Nucleus accumbens (tissue), 56 donors: ENCODE measurements at regions not wholly inside any gene's neighbourhood (a gene's known extent, or its start where the extent isn't known, plus 50 kb on each side); places are given as distances from the start of the nearest gene placed in this dataset.
A peak's percentile ranks its signal among the peaks of the same experiment; 100 is the strongest.
"Not testable (repeated sequence)": the region's sequence is repeated elsewhere in the genome, so short reads cannot be mapped to it uniquely, and the experiment has no call there.

Experiments
- DNase-seq, 56 donors: peaks; one replicate each; lab custom pipeline; 2025; lab: John Stamatoyannopoulos, UW

DNA sequence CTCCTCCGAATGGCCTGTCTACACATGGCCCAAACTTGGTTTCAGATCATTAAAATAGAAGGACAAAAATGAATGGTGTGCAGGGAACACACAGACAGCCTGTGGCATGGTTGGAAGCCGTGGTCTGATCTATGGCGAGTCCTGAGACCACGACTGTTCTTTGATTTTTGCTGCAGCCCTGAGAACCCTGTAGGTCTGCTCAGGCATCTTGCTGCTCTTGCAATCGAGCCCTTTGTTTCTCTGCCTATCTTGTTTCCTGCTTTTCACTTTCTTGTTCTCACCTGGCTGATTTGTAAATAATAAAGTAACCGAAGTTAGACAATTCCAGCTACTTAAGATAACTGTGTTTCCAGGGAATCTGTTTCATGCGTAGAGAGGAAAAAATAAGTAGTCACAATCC lies 54.1 kb upstream of the NBPF9 start:
- DNase-seq: not testable (repeated sequence)

DNA sequence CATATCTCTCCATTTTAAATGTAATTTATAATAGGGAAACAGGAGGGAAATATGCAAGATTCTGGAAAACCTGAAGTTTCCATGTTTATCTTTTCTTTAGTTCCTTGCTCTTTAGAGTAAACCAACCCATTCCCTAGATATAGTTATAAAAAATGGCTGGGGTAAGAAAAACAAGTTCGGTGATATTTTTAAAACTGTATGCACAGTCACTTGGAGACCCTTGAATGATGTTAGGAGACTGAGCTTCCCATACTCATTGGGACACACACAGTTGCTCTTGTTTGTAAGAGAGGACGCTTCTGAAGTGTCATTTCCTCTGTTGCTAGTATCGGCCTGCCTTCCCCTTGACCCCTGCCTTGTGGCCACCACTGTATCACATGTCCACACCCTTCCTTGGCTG lies 55.0 kb upstream of the NBPF9 start:
- not testable (repeated sequence) for DNase-seq

DNA sequence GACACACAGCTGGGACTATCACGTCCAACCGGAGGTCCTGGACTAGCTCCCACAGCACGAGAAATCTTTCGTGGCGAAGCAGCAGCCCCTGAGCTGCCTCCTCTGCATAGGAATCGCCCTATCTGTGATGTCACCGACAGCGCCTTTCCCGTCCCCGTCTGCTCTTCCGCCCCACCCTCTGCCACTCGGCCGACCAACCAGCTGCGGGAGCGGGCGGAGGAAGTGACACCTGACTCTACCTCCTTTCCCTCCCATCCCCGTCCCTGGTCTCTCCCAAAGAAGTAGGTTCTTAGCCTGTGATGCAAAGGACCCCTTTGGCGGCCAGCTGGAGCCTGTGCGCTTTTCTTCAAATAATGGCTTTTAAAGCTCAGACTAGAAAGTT lies 59.7 kb upstream of the NBPF9 start:
- DNase-seq: not testable (repeated sequence)

DNA sequence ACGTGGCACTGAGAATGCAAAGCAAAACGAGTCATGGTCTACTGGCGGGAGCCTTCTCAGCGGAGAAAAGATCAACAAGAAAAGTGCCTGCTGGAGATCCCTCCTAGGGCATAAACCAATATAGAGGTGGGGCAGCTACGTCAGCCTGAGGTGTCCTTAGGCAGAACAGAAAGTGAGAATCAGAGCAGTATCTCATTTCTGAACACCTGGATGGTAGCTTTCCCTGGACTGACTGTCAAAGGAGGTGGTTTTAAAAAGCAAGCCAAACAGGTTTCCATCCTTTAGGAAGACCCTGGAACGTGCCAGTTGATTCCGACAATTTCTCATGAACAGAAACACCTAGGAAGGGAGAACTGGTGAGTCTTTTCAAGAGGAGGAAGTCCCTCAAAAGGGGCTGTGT lies 71.4 kb upstream of the NBPF9 start:
- DNase-seq: not testable (repeated sequence)

DNA sequence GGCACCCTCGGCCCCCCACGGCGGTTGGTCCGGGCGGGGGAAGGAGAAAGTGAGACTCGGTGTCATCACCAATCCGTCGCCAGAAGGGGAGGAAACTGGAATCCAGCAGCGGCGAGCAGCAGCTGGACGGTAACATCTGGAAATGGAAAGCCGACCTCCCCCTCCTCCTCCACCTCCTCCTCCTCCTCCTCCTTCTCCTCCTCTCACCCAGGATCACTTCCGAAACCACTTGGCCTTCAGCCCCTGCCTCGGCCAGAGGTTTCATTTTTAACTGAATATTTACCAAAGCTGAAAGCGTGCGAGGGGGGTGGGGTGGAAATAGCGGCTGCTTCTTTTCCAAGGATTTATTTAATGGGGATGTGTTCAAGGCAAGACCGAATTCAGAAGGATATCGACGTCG lies 72.5 kb upstream of the NBPF9 start:
- DNase-seq: not testable (repeated sequence)

DNA sequence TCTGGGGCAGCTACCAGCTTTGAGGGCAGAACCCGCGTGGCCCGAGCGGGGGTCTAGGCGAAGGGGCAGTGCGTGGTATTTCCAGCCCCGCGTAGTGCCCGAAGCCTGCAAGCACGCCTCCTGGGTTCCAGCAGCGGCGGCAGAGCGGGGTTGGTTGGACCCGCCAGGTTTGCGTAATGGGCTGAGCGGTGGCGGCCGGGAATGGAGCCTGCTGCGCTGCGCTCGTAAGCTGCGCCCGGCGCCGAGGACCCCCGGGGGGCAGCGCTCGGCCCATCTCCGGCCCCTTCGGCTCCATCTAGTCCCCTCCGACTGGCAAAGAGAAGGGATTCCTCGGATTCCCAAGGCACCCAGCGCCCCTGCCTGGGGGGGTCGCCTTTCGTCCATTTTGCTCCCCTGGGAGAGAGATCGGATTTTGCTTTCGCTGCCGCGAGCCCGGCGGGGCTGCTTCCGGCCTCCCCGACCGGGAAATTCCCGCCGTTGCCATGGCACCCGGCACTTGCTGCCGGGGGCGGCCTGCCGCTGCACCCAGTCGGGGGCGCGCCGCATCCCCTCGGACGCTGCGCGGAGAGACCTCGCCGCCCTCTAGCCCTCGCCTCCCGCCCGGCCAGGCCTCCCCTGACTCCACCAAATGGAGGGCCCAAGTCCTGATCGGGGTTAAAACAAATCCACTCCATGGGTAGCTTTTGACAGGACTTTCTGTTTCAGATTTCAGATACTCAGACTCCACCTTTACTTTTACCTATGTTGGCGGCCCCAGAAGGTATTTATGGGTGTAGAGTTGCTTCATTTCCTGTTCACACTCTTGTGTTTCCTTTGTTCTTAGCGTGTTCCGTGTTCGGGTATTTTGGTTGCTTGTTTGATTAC lies 73.3 kb upstream of the NBPF9 start:
- DNase-seq: peak in 27 of 56 donors; percentile 1 to 66 (median 22)

DNA sequence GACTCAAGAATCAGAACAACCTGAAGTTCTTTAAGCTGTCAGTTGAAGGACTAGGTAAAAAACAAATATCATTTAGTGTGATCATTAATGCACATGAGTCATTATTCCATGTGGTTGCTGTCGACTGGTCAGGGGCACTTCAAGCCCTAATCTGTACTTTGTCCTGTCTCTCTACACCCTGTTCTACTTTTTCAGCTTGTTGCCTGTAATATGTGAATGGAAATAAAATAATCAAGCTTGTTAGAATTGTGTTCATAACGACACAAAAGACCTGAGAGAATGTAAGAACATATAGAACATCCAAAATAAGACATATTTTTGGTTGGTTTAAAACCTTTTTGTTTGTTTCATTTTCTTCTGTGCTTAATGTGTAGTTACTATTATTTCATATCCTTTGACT lies 87.4 kb upstream of the NBPF9 start:
- DNase-seq: not testable (repeated sequence)

DNA sequence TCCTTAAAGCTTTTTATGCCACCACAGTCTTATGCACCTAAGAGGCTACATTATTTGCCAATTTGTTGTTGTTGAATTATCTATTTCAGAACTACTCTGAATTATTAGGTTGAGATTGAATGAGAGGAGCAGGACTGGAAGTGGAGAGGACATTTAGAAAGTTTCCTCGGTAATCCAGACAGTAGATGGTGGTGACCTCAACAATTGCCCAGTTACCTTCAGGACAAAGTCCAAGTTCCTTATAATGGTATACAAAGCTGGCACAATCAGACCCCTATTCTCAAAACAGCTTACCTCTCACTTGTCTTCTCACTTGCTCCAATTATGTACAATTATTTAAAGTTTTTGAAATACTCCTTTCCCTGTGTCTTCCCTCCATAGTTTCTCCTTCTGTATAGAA lies 93.3 kb upstream of the NBPF9 start:
- DNase-seq: not testable (repeated sequence)

DNA sequence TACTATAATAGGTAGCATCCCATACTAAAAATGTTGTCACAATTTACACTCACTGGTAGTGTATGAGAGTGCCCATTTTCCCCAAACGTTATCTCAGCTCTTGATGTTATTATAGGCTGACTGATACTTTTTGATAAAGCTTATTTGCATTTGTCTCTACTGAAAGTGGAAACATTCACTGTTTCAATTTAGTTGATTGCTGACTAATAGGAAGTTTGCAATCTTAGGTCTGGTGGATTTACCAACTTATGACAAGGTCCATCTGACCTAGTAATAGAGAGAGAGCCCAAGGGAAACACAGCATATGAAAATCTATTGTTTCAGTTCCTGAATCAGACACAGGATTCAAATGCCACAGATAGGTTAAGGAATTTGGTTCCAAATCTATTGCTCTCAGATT lies 97.2 kb upstream of the NBPF9 start:
- not testable (repeated sequence) for DNase-seq

DNA sequence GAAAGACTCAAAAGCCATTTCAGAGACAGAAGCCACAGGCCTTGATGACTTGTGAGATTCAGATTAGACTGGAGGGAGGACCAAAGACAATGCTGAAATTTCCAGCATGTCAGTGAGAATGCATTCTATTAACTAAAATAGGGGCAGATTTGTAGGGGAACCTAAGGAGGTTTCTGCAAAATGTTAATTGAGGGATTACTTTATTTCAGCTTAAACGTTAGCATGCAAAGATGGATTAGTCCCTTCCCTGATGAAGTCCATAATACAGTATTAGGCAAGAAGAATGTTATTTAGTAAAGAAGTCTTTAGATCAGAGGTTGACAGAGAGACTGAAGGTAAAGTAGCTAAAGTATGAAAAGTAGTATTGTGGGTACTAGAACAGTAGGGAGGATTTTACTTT lies 98.9 kb upstream of the NBPF9 start:
- DNase-seq: not testable (repeated sequence)

DNA sequence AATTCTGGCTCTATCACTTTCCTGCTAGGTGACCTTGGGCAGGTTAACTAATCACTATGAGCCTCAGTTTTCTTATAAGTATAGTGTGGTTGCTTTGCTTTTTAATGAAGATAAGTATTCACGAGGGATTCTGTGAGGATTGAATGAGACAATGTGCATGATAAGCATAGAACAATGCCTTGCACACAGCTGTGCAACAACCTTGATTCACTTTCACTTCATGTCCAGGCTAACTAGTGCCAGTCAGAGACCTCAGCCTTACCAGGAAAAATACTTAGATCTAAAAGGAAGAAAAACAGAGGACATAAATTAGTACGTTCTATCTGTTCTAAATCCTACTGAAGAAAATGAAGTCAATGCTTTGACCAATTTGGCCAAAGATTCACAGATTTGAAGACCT lies 101.0 kb upstream of the NBPF9 start:
- DNase-seq: not testable (repeated sequence)

DNA sequence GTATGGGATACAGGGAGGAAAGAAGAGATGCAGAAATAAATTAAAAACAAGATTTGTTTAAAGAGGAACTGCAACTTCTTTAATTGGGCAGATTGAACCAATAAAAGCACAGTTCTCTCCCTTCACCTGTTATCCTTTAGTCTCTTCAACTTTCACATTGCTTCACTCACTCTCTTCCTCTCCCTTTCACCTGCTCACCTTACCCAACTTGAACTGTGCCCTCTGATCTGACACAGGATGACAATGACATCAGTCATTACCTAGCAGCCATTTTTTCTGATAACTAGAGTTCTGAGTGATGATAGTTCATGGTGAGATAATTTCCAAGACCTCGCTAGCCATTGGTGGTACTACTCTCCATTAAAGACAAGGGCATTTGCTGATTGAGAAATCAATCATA lies 105.5 kb upstream of the NBPF9 start:
- DNase-seq: not testable (repeated sequence)

DNA sequence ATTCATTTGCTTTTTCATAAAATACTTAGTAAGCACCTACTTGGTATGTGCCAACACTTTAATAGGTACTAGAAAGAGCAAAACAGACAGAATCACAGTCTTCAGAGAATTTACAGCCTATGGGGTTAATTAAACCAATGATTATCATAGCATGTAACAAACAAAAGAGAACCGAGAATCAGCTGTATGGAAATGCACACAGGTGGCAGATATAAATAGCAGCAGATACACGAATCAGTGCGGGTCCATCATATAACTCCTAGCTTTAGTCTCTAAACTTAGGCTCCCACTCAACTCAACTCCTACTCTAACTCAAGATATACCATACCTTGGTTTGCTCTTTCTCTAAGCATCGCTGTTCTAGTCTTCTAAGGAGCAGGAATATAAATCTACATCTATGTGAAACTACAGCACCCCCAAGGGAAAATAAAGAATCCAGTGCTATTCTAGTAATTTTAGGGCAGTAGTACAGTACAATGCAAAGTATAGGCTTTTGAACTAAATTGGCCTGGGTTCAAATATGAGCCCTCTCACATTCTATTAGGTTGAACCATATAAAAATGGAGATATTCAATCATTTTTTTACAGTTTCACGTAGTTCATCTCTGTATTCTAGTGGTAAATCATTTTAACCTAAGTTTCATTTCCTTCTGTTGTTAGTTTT lies 108.5 kb upstream of the NBPF9 start:
- not testable (repeated sequence) for DNase-seq

DNA sequence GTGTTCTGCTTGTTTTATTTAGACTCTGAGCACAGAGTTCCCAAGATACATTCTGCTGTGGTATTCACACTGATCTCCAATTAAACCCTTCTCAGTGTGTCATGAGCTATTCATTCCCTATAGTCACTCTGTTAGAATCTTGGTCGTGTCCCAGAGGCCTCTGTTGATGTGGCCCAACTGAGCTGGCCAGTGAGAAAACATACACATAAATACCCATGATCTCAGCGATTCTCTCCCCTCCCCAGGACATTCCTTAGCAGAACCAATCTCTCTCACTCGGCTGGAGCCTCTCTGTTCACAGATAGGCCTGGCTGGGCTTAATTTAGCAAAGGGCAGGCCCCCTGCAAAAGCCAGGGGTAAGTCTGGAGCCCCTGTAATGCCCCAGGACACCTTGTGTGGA lies 109.6 kb upstream of the NBPF9 start:
- not testable (repeated sequence) for DNase-seq

DNA sequence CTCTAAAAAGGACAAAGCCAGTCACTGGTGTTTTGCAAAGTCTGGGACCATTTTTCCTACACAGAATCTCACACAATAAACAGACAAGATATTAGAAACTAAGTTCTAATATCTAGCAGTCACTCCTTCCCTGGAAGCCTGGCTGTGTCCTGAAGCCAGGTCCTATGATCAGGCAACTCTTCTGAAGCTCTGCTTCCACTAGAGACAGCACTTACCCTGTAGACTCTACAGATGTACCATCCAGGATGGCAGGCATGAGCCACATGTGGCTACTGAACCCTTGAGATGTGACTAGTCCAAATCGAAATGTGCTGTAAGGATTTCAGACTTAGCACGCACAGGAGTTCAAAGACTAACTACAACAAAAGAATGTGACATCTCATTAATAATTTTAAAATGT lies 110.3 kb upstream of the NBPF9 start:
- DNase-seq: not testable (repeated sequence)

DNA sequence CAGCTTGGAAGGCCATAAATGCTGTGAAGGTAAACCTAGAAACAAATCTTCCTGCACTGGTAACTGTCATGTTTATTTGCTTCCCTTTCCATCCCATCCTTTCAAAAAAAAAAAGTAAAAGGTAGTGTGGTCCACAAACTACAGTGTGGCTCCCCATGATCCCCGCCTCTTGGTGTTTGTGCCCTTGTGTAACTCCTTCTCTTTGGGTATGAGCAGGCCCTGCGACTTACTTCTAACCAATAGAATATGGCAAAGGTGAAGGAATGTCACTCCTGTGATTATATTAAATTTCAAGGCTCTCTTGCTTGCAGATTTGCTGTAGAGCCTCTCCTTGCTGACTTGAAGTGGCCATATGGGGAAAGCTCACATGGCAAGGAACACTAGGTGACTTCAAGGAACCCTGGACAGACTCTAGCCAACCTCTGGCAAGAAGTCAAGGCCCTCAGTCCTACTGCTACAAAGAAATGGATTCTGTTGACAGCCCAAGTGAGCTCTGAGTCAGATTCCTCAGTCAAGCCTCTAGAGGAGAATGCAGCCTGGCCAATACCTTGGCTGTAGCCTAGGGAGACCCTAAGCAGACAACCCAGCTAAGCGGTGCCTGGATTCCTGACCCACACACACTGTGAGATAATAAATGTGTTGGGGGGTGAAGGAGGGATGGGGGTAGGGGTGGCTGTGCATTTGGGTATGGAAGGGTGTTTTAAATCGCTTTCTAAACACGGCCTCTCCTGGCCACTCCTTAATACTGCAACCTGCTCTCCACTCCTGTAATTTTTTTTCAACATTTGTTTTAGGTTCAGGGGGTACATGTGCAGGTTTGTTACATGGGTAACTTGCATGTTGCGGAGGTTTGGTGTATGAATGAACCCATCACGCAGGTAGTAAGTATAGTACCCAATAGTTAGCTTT lies 115.0 kb upstream of the NBPF9 start:
- peak in 1 of 56 donors; percentile 0 for DNase-seq

DNA sequence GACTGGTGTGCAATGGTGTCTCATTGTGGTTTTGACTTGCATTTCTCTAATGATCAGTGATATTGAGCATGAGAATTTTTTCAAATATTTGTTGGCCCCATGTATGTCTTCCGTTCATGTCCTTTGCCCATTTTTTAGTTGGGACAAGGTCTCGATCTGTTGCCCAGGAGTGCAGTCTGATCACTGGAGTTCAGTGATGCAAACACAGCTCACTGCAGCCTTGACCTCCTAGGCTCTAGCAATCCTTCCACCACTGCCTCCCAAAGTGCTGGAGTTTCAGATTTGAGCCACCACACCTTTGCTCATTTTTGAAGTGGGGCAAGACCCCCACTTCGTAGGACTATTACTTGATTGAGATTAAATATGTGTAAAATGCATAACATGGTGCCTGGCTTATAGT lies 116.2 kb upstream of the NBPF9 start:
- DNase-seq: not testable (repeated sequence)

DNA sequence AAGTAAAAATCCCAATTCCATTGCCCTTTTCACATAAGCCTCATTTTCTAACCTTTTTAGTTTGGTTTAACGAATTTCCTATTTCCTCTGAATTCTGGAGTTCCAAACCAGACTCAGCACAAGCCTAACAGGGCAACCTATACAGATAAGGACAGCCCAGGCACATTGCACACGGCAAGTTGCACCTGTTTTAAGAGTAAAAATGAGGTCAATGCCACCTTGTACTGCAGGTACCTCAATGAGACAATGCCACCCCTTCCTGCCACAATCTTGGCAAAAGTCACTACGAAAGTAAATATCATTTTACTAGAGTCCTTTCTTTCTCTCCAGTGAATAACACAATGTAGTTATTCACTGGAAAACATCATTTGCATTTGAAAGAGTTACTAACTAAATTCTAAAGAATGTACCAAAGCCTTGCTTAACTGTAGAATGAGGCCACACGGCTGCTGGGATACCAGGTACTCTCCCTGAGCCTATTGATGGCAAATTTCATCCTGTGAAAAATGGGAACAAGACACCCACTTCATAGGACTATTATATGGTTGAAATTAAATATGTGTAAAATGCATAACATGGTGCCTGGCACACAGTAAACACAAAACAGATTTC lies 117.2 kb upstream of the NBPF9 start:
- DNase-seq: not testable (repeated sequence)

DNA sequence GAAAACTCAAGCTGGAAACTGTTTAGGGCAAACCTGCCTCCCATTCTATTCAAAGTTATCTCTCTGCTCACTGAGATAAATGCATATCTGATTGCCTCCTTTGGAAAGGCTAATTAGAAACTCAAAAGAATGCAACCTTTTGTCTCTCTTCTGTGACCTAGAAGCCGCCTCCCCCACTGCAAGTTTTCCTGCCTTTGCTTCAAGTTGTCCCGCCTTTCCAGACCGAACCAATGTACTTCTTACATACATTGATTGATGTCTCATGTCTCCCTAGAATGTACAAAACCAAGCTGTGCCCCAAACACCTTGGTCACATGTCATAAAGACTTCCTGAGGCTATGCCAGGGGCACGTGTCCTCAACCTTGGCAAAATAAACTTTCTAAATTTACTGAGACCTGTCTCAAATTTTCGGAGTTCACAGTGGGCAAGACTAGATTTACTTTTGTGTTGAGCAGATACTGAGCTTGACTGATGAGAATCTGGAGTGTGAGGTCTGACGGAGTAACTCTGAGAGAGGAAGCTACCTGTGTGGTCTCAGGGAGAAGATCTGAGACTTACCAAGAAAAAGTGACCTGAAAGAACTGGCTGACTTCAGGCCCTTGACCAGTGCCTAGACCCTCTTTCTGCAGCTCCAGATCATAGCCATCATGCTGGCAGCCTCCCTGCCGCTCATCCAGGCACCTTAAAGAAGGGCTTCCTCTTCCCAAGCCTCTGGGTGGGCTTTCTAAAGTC lies 124.7 kb upstream of the NBPF9 start:
- DNase-seq: not testable (repeated sequence)
